Omental fat pad (tissue), 3 donors: ENCODE measurements at regions not wholly inside any gene's neighbourhood (a gene's known extent, or its start where the extent isn't known, plus 50 kb on each side); places are given as distances from the start of the nearest gene placed in this dataset.

Source experiments
- ATAC-seq: fragments of 150-250 bp; one replicate; pipeline ENCODE4 v1.9.1; 2016; ENCODE audit warnings: mild to moderate bottlenecking, moderate library complexity; ENCODE audit not compliant: low FRiP score
- DNase-seq: peaks from one replicate; pipeline ENCODE4 v3.0.0-alpha.2; 2019; ENCODE audit warnings: low spot score
- TF ChIP-seq, protein P1 (sequence below), 3 donors: fragments of 450-650 bp; IDR thresholded peaks; one replicate each; pipeline ENCODE4 v1.5.1; 2016 to 2017; ENCODE audit warnings: antibody characterized with exemption in 3 of 3, mild to moderate bottlenecking in 3 of 3, moderate library complexity in 2 of 3

DNA sequence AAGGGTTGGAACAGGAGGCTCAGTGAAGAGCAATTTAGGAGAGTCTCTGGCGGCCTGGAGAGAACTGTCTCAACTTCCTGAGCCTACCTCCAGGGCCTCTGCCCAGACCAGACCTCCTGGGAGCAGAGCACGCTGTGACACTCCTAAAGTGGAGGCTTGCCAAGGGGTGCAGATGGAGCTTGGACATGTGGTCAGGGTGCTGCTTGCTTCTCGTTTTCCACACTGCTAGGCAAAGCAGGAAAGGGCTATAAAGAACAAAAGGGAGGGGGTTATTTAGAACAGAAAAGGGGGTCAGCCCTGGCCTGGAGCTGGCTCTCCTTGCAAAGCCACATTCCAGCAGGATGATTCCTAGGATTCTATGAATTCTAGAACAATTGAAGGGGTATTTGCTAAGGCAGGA lies 145.7 kb upstream of the GGTLC1 start:
- DNase-seq (no peak), ATAC-seq (no peak)
- TF ChIP-seq, protein P1, sequence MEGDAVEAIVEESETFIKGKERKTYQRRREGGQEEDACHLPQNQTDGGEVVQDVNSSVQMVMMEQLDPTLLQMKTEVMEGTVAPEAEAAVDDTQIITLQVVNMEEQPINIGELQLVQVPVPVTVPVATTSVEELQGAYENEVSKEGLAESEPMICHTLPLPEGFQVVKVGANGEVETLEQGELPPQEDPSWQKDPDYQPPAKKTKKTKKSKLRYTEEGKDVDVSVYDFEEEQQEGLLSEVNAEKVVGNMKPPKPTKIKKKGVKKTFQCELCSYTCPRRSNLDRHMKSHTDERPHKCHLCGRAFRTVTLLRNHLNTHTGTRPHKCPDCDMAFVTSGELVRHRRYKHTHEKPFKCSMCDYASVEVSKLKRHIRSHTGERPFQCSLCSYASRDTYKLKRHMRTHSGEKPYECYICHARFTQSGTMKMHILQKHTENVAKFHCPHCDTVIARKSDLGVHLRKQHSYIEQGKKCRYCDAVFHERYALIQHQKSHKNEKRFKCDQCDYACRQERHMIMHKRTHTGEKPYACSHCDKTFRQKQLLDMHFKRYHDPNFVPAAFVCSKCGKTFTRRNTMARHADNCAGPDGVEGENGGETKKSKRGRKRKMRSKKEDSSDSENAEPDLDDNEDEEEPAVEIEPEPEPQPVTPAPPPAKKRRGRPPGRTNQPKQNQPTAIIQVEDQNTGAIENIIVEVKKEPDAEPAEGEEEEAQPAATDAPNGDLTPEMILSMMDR (IDR thresholded peaks at IDR 0.05) = no peak

DNA sequence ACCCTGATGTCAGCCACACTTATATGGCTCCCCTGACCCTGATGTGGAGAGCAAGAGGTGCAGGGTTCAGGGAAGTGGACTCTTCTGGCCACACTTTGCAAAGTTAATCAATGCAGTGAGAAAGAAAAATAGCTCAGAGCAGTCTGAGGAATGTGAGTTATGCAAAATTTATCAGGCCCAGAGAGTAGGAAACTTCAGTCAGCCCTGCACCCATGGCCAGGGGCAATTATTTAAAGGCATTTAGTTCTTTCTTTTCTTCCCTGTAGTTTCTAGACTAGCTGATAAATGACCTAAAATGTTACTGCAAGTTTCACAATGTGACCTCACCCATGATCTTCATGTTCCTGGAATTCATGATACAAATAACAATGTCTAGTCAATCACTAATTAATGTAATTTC lies 143.7 kb upstream of the GGTLC1 start:
- no peak for DNase-seq
- ATAC-seq = no peak
- TF ChIP-seq, protein P1 (IDR thresholded peaks at IDR 0.05) = no peak

DNA sequence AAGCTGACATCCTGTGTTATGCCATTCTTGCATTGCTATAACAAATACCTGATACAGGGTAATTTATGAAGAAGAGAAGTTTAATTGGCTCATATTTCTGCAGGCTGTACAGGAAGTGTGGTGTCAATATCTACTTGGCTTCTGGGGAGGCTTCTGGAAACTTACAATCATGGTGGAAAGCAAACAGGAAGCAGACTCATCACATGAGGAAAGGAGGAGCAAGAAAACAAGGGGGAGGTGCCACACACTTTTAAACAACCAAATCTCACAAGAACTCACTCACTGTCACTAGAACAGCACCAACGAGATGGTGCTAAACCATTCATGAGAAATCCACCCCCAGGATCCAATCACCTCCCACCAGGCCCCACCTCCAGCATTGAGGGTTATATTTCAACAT lies 143.1 kb upstream of the GGTLC1 start:
- DNase-seq (no peak), ATAC-seq (no peak)
- TF ChIP-seq, protein P1 (IDR thresholded peaks at IDR 0.05) = no peak

DNA sequence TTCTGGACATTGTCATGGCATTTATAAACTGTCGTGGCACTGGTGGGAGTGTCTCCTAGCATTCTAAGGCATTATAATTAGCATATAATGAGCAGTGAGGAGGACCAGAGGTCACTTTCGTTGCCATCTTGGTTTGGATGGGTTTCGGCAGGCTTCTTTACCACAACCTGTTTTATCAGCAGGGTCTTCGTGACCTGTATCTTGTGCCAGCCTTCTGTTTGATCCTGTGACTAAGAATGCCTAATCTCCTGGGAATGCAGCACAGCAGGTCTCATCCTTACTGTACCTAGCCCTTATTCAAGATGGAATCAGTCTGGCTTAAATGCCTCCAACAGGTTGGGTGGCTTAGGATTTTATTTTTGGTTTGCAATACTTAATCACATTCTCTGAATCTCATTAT lies 142.7 kb upstream of the GGTLC1 start:
- TF ChIP-seq, protein P1 (IDR thresholded peaks at IDR 0.05) = no peak
- no peak for DNase-seq
- no peak for ATAC-seq

DNA sequence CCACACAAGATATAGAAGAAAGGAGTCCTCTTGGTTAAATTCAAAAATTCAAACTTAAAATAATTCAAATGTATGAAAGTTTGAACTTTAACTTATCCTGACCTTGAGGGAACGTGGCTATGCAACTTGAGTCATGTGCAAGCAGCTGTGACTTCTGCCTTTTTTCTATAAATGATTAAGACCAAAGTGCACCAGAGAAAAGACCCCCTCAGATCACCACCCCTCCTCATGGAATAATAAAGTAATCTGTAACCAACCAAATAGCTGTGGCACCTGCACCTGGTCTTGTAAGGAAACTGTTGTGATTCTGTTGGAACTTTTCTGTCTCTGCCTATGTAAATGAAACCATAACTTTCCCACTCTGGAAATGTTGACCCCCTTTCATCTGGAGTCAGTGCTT lies 141.1 kb upstream of the GGTLC1 start:
- TF ChIP-seq, protein P1 (IDR thresholded peaks at IDR 0.05) = no peak
- DNase-seq (no peak), ATAC-seq (no peak)

DNA sequence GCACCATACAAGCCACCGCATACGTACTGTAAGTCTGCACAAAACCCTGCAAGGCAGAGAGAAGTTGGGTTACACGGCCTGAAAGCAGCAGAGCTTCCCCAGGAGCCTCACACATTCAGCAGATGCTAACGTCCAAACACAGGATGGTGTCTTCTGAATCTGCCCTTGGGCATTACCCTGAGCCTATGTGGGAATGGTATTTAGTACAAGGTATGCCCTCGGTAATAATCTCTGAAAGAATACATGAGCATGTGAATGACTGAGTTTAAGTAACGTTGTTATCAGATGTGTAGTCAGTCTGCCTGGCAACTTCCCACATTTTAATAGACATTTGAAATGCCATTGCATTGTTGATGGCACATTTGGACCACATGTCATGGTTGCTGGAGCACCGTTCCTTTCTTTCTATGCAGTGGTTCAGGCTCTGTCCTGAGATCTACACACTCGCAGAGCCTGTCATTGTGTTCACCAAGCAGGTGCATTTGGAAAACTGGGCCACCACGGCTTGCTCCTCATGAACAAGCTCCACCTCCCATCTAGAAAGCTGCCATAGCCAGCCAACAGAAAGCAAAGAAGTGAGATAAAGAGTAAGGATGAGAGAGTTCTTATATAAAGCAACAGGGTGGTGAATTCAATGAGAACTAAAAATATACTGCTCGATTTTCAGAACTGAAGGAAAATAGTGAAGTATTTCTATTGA lies 136.5 kb upstream of the GGTLC1 start:
- ATAC-seq (no peak), DNase-seq (no peak)
- TF ChIP-seq, protein P1 (IDR thresholded peaks at IDR 0.05) = no peak

DNA sequence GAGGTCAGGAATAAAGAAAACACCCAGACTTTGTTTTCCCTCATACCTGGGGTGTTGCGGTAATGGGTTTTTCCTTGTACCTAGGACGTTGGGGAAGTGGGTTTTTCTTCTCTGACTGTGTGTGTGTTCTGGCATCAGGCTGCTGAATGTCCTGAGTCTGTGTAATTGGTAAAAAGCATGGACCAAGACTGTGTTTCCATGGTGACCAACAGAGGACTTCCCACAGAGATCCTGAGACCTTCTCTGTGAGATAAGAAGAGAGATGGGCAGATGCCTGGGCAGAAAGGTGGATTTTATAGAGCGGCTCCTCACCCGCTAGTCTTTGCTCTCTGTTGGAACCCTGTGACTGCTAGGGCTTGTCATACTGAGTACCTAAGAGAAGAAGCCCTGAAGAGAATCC lies 135.4 kb upstream of the GGTLC1 start:
- DNase-seq (no peak), ATAC-seq (no peak)
- TF ChIP-seq, protein P1 (IDR thresholded peaks at IDR 0.05) = no peak
